Left kidney (tissue), 1 donor: ENCODE measurements at regions not wholly inside any gene's neighbourhood (a gene's known extent, or its start where the extent isn't known, plus 50 kb on each side); places are given as distances from the start of the nearest gene placed in this dataset.
"Not testable (repeated sequence)": the region's sequence is repeated elsewhere in the genome, so short reads cannot be mapped to it uniquely, and the experiment has no call there.

ENCODE experiments used
- DNase-seq: peaks from one replicate; pipeline ENCODE4 v3.0.0-alpha.2; 2013

GRCh38 chr1:29761159-29761928 is 525.0 kb downstream of the PTPRU start:
- DNase-seq, result no peak

- no peak for DNase-seq
These were observed 523.8 kb downstream of the PTPRU start for GRCh38 chr1:29760067-29760564.

- no peak for DNase-seq
These were observed 522.6 kb downstream of the PTPRU start for GRCh38 chr1:29758781-29759499.

GRCh38 chr1:29757866-29758780 is 521.8 kb downstream of the PTPRU start:
- DNase-seq, result no peak

- no peak for DNase-seq
These were observed 520.8 kb downstream of the PTPRU start for GRCh38 chr1:29756901-29757725.

- no peak for DNase-seq
These were observed 520.2 kb downstream of the PTPRU start for GRCh38 chr1:29756498-29756897.

- no peak for DNase-seq
These were observed 519.8 kb downstream of the PTPRU start for GRCh38 chr1:29756085-29756484.

- not testable (repeated sequence) for DNase-seq
These were observed 519.2 kb downstream of the PTPRU start for GRCh38 chr1:29755412-29756015.

- DNase-seq, result no peak
These were observed 518.5 kb downstream of the PTPRU start for GRCh38 chr1:29754573-29755375.

- DNase-seq, result no peak
These were observed 517.6 kb downstream of the PTPRU start for GRCh38 chr1:29753771-29754572.

GRCh38 chr1:29753244-29753643 is 516.9 kb downstream of the PTPRU start:
- DNase-seq, result no peak

GRCh38 chr1:29752141-29752540 is 515.8 kb downstream of the PTPRU start:
- peak; percentile 40 for DNase-seq

- DNase-seq, result no peak
These were observed 513.0 kb downstream of the PTPRU start for GRCh38 chr1:29749024-29749945.

- no peak for DNase-seq
These were observed 510.9 kb downstream of the PTPRU start for GRCh38 chr1:29747196-29747595.

- DNase-seq, result no peak
These were observed 509.8 kb downstream of the PTPRU start for GRCh38 chr1:29746076-29746665.

- no peak for DNase-seq
These were observed 508.6 kb downstream of the PTPRU start for GRCh38 chr1:29744684-29745490.

- no peak for DNase-seq
These were observed 507.6 kb downstream of the PTPRU start for GRCh38 chr1:29743931-29744330.
